Suprapubic skin (tissue), 3 donors: ENCODE measurements at regions not wholly inside any gene's neighbourhood (a gene's known extent, or its start where the extent isn't known, plus 50 kb on each side); places are given as distances from the start of the nearest gene placed in this dataset.

Experiments used
- CTCF ChIP-seq, 2 donors: fragments of 200-600 bp in 1 of 2; fragments of 450-650 bp in 1 of 2; sonication (generic) in 1 of 2; IDR thresholded peaks; one replicate each; pipeline ENCODE4 v1.5.1; 2016 to 2019; ENCODE audit warnings: antibody characterized with exemption in 2 of 2, mild to moderate bottlenecking in 1 of 2, moderate library complexity in 1 of 2
- POLR2A ChIP-seq, 2 donors: fragments of 450-650 bp; IDR thresholded peaks; one replicate each; pipeline ENCODE4 v1.6.1; 2017; ENCODE audit warnings: antibody characterized with exemption in 2 of 2, mild to moderate bottlenecking in 2 of 2, moderate library complexity in 2 of 2

- no peak for TF ChIP-seq CTCF (IDR thresholded peaks at IDR 0.05)
- TF ChIP-seq POLR2A (IDR thresholded peaks at IDR 0.05) = no peak
Measured at GRCh38 chr5:165914456-165914855, 2377.0 kb upstream of the WWC1 start.
